K562 (cell line): ENCODE measurements at regions not wholly inside any gene's neighbourhood (a gene's known extent, or its start where the extent isn't known, plus 50 kb on each side); places are given as distances from the start of the nearest gene placed in this dataset.

ENCODE experiments used
- ATAC-seq: fragments of 200-7000 bp; cut with Tn5 transposase; 3 replicates; pipeline ENCODE4 v1.9.1; 2020; ENCODE audit warnings: moderate library complexity
- BruUV-seq: library from RNA; stranded (reverse); fragments of 400-500 nt; replicated peaks from 2 replicates; lab custom pipeline; 2021; lab: Mats Ljungman, UMichigan
- CTCF ChIA-PET: fragments of 300-600 bp; formaldehyde crosslinking; extraction: SDS; loops from one replicate; lab custom pipeline; 2021; ENCODE audit warnings: low intra/inter-chr PET ratio; lab: Yijun Ruan, JAX
- POLR2A ChIA-PET: fragments of 300-600, 350-650 bp; sonication (Branson Sonifier 250); formaldehyde crosslinking; extraction: SDS; loops from one replicate; lab custom pipeline; 2021; ENCODE audit warnings: antibody characterized with exemption, inconsistent platforms; lab: Yijun Ruan, JAX
- DNase-seq, 4 experiments: peaks; one replicate each; pipeline versions ENCODE4 v3.0.0 to v3.0.0-alpha.2; 2011 to 2018; ENCODE audit warnings: low spot score in 3 of 4, mixed read lengths in 3 of 4; ENCODE audit errors: extremely low read depth in 1 of 4
- FAIRE-seq: peaks from 2 replicates; lab custom pipeline; 2011; peaks lifted over from hg19 to GRCh38; lab: Jason Lieb, UNC
- H2AFZ ChIP-seq: 2 replicates; pipeline ENCODE4 v1.6.0; 2011; ENCODE audit warnings: low read depth, low read length, control low read depth, inconsistent platforms
- H3K27ac ChIP-seq: fragments of 200-600 bp; 3 replicates; pipeline ENCODE4 v1.8.0; 2011; ENCODE audit warnings: low read depth, mild to moderate bottlenecking, control low read depth, inconsistent platforms, low read length, moderate library complexity, mixed read lengths; ENCODE audit errors: extremely low read depth
- H3K27me3 ChIP-seq, 2 experiments: fragments of 300-600 bp in 1 of 2; 2 replicates in 1 of 2; 3 replicates in 1 of 2; pipeline versions ENCODE4 v1.6.0 to v1.8.0; 2011; ENCODE audit warnings: inconsistent platforms in 2 of 2, low read length in 2 of 2, mild to moderate bottlenecking in 1 of 2, mixed read lengths in 1 of 2, moderate library complexity in 1 of 2; ENCODE audit not compliant: control insufficient read depth in 2 of 2, insufficient read depth in 2 of 2
- H3K36me3 ChIP-seq: fragments of 300-600 bp; 3 replicates; pipeline ENCODE4 v1.8.0; 2011; ENCODE audit warnings: mild to moderate bottlenecking, low read length, inconsistent platforms; ENCODE audit not compliant: control insufficient read depth, insufficient read depth
- H3K4me1 ChIP-seq, 2 experiments: fragments of 200-600 bp in 1 of 2; replicated peaks in 1 of 2; 2 replicates in 1 of 2; 3 replicates in 1 of 2; pipeline versions ENCODE4 v1.5.1 to v1.8.0; 2011; ENCODE audit warnings: inconsistent platforms in 2 of 2, low read length in 2 of 2, mild to moderate bottlenecking in 1 of 2, mixed read lengths in 1 of 2, moderate library complexity in 1 of 2; ENCODE audit not compliant: control insufficient read depth in 2 of 2, insufficient read depth in 2 of 2
- H3K4me2 ChIP-seq: 2 replicates; pipeline ENCODE4 v1.6.1; 2011; ENCODE audit warnings: low read length, control low read depth, inconsistent platforms, mixed read lengths; ENCODE audit not compliant: insufficient read depth
- H3K4me3 ChIP-seq: fragments of 200-600 bp; sonication (generic), shearing (Covaris generic); 2 replicates; pipeline ENCODE4 v1.5.1; 2016; ENCODE audit warnings: control low read depth, inconsistent platforms
- H3K79me2 ChIP-seq: fragments of 200-600 bp; 3 replicates; pipeline ENCODE4 v1.8.0; 2011; ENCODE audit warnings: low read length, inconsistent platforms; ENCODE audit not compliant: control insufficient read depth, insufficient read depth
- H3K9ac ChIP-seq, 2 experiments: 2 replicates each; pipeline versions ENCODE4 v1.6.0 to v1.6.1; 2011; ENCODE audit warnings: low read depth in 2 of 2, low read length in 2 of 2, control low read depth in 1 of 2, inconsistent platforms in 1 of 2, mild to moderate bottlenecking in 1 of 2, mixed read lengths in 1 of 2; ENCODE audit not compliant: insufficient read depth in 1 of 2
- H3K9me1 ChIP-seq: one replicate; pipeline ENCODE4 v1.6.0; 2011; ENCODE audit warnings: inconsistent platforms, mild to moderate bottlenecking, low read length, moderate library complexity; ENCODE audit not compliant: control insufficient read depth, insufficient read depth
- H3K9me3 ChIP-seq: replicated peaks from 2 replicates; pipeline ENCODE4 v1.5.1; 2011; ENCODE audit warnings: low read depth, low read length, inconsistent platforms; ENCODE audit not compliant: control insufficient read depth, insufficient read depth
- H4K20me1 ChIP-seq: replicated peaks from 2 replicates; pipeline ENCODE4 v1.6.1; 2011; ENCODE audit warnings: low read length, inconsistent platforms, mixed read lengths; ENCODE audit not compliant: control insufficient read depth, insufficient read depth
- EWSR1 ChIP-seq: fragments of 450-650 bp; IDR thresholded peaks from 2 replicates; pipeline ENCODE4 v1.6.1; 2018; ENCODE audit warnings: borderline replicate concordance, mild to moderate bottlenecking, low read depth, moderate library complexity; ENCODE audit not compliant: partially characterized antibody
- FOXK2 ChIP-seq, 2 experiments: fragments of 450-650 bp; IDR thresholded peaks in 1 of 2; conservative IDR thresholded peaks in 1 of 2; 2 replicates each; pipeline ENCODE4 v1.6.1; 2016; ENCODE audit warnings: low read depth in 2 of 2, mild to moderate bottlenecking in 1 of 2
- GATAD2B ChIP-seq: fragments of 450-650 bp; IDR thresholded peaks from 2 replicates; pipeline ENCODE4 v1.6.1; 2017; ENCODE audit warnings: mild to moderate bottlenecking, borderline replicate concordance
- GTF2F1 ChIP-seq: IDR thresholded peaks from 2 replicates; pipeline ENCODE4 v1.6.1; 2011; ENCODE audit warnings: low read depth, low read length, improper control_type of control experiment
- KLF16 ChIP-seq: IDR thresholded peaks from 2 replicates; pipeline ENCODE4 v1.6.1; 2016; ENCODE audit warnings: antibody characterized with exemption
- MED1 ChIP-seq: sonication (generic); formaldehyde crosslinking; IDR thresholded peaks from 2 replicates; pipeline ENCODE4 v1.8.1; 2023; ENCODE audit warnings: missing genetic modification reagents, borderline replicate concordance
- MIER1 ChIP-seq: fragments of 450-650 bp; IDR thresholded peaks from 2 replicates; pipeline ENCODE4 v1.6.1; 2016; ENCODE audit warnings: antibody characterized with exemption, mild to moderate bottlenecking, low read depth
- NR2F6 ChIP-seq: fragments of 450-650 bp; formaldehyde crosslinking; IDR thresholded peaks from 2 replicates; pipeline ENCODE4 v1.4.0; 2020; ENCODE audit warnings: mild to moderate bottlenecking
- SRF ChIP-seq, 2 experiments: fragments of 250-450, 450-650 bp in 1 of 2; sonication (Bioruptor Pico) in 1 of 2; sonication (generic) in 1 of 2; formaldehyde crosslinking; IDR thresholded peaks; 2 replicates each; pipeline versions ENCODE4 v1.5.0 to v1.5.1; 2020 to 2022; ENCODE audit warnings: mild to moderate bottlenecking in 1 of 2, missing genetic modification reagents in 1 of 2
- TCFL5 ChIP-seq: fragments of 250-450 bp; sonication (Bioruptor Pico); conservative IDR thresholded peaks from 2 replicates; pipeline ENCODE4 v1.6.1; 2021; ENCODE audit warnings: mild to moderate bottlenecking, moderate library complexity, matching md5 sums
- TRIM28 ChIP-seq: fragments of 450-650 bp; IDR thresholded peaks from 2 replicates; pipeline ENCODE4 v1.6.1; 2017
- ZNF124 ChIP-seq: sonication (generic); formaldehyde crosslinking; IDR thresholded peaks from 2 replicates; pipeline ENCODE4 v1.8.1; 2022; ENCODE audit warnings: missing genetic modification reagents
- ZNF436 ChIP-seq: fragments of 250-450, 450-650 bp; sonication (Bioruptor Pico); formaldehyde crosslinking; IDR thresholded peaks from 2 replicates; pipeline ENCODE4 v1.7.0; 2020; ENCODE audit warnings: mild to moderate bottlenecking
- ZNF507 ChIP-seq: conservative IDR thresholded peaks from 2 replicates; pipeline ENCODE4 v1.6.1; 2017; ENCODE audit warnings: missing genetic modification characterization, missing compliant biosample characterization
- ZNF75A ChIP-seq: fragments of 450-650 bp; formaldehyde crosslinking; IDR thresholded peaks from 2 replicates; pipeline ENCODE4 v1.4.0; 2020; ENCODE audit warnings: mild to moderate bottlenecking
- WGBS: fragments of 100-300 bp; shearing (Covaris generic); methylation state at CpG from one replicate; pipeline ENCODE4 v1.1.6; 2016; ENCODE audit warnings: low coverage, mixed read lengths; ENCODE audit not compliant: insufficient coverage; ENCODE audit errors: missing lambda C conversion rate; 5-methylcytosine and 5-hydroxymethylcytosine counted together
- in situ Hi-C: fragments of 300-500 bp; cut with MboI; formaldehyde crosslinking; loops from 4 replicates; pipeline ENCODE4 v1.15.0; 2018; ENCODE audit warnings: inconsistent platforms, mixed read lengths
- intact Hi-C: fragments of 100-400 bp; cut with micrococcal nuclease; formaldehyde crosslinking; loops from 2 replicates; pipeline ENCODE4 v1.14.2; 2022
- TF ChIP-seq, protein P1 (sequence below): sonication (generic); formaldehyde crosslinking; IDR thresholded peaks from 2 replicates; pipeline ENCODE4 v1.8.0; 2022; ENCODE audit warnings: mild to moderate bottlenecking, missing genetic modification reagents, borderline replicate concordance
- TF ChIP-seq, protein P2 (sequence below): IDR thresholded peaks from 2 replicates; pipeline ENCODE4 v1.6.1; 2012; ENCODE audit warnings: low read depth, low read length, improper control_type of control experiment, borderline replicate concordance
- TF ChIP-seq, protein P3 (sequence below): sonication (generic); formaldehyde crosslinking; IDR thresholded peaks from 2 replicates; pipeline ENCODE4 v1.8.0; 2022; ENCODE audit warnings: mild to moderate bottlenecking, missing genetic modification reagents

DNA sequence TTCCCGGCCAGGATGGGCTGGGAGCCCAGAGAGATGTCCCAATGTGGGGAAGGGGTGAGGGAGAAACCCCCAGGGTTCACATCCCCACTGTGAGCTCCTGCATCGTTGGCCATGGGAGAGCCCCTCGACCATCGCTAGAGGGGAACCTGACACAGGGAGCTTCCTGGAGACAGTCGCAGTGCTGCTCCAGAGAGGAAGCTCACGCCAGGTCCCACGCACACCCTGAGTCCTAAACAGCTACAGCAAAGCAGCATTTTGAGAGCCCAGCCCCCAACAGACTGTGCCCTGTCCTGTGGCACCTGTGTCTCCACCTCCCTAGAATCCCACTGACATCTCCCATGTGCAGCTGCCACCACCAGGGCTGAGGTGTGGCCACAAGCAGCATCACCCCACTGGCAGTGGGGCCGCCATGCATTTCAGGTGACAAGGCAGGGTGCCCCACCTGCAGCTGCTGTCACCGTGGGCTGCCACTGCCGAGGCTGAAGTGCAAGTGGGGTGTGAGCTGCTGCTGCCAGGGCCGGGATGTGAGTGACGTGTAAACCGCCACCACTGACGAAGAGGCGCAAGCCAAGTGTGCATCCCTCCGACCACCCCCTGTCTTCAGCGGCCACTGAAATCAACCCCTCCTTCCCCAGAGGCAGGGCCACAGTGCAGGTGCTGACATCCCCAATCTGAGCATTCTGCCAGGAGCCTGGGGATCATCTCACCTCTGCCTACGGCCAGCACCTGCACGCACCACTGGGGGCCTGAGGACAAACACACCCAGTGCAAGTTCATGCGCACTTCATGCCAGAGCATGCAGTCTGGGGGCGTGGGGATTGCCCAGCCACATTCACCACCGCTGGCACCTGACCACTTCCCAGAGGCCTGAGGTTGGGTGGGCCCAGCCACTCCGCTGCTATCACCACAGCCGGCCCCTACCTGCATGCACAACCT is 467.7 kb upstream of the SALL3 start:
- no peak overlapping the region for H3K9ac ChIP-seq
- H3K4me1 ChIP-seq: no peaks in the 10 kb centered on the region
- intact Hi-C loops: no loop called here
- BruUV-seq: no TSS peak
- POLR2A ChIA-PET: no interaction called here
- H4K20me1 ChIP-seq: no peaks in the 10 kb centered on the region
- H3K9me3 ChIP-seq: no peaks in the 10 kb centered on the region
- CTCF ChIA-PET: no interaction called here
- H3K9me1 ChIP-seq: no peaks in the 10 kb centered on the region
- in situ Hi-C loops: no loop called here
- H3K4me2 ChIP-seq: no peak overlapping the region
- peaks cover 0 to 9% of the 10 kb centered on the region in 2 experiments; a peak in 2 of 5 replicates for H3K27me3 ChIP-seq
- H2AFZ ChIP-seq: no peak overlapping the region
- H3K79me2 ChIP-seq: no peaks in the 10 kb centered on the region
- no peaks in the 10 kb centered on the region for H3K36me3 ChIP-seq
- FAIRE-seq (no peak), ATAC-seq (no peak), DNase-seq (no peak)
- 2% methylated on average over 23 of the region's 24 CpGs for WGBS
- H3K4me3 ChIP-seq: no peak overlapping the region
- H3K27ac ChIP-seq: no peak overlapping the region
- TF ChIP-seq EWSR1 (no peak), GATAD2B (no peak), SRF (CRISPR knock-in tag; IDR thresholded peaks at IDR 0.05) (no peak), ZNF124 (CRISPR knock-in tag) (no peak), ZNF75A (no peak), NR2F6 (CRISPR knock-in tag) (no peak), ZNF436 (CRISPR knock-in tag) (no peak), FOXK2 (conservative IDR thresholded peaks at IDR 0.05 in 1 of 2, IDR thresholded peaks at IDR 0.05 in 1 of 2; ENCODE audit: low read depth in 2 of 2) (no peak), GTF2F1 (no peak), ZNF507 (tag) (no peak), MIER1 (no peak), KLF16 (no peak), MED1 (CRISPR knock-in tag) (no peak), TRIM28 (no peak), TCFL5 (no peak)
- TF ChIP-seq, protein P1, sequence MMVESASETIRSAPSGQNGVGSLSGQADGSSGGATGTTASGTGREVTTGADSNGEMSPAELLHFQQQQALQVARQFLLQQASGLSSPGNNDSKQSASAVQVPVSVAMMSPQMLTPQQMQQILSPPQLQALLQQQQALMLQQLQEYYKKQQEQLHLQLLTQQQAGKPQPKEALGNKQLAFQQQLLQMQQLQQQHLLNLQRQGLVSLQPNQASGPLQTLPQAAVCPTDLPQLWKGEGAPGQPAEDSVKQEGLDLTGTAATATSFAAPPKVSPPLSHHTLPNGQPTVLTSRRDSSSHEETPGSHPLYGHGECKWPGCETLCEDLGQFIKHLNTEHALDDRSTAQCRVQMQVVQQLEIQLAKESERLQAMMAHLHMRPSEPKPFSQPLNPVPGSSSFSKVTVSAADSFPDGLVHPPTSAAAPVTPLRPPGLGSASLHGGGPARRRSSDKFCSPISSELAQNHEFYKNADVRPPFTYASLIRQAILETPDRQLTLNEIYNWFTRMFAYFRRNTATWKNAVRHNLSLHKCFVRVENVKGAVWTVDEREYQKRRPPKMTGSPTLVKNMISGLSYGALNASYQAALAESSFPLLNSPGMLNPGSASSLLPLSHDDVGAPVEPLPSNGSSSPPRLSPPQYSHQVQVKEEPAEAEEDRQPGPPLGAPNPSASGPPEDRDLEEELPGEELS (CRISPR knock-in tag): no peak
- TF ChIP-seq, protein P2, sequence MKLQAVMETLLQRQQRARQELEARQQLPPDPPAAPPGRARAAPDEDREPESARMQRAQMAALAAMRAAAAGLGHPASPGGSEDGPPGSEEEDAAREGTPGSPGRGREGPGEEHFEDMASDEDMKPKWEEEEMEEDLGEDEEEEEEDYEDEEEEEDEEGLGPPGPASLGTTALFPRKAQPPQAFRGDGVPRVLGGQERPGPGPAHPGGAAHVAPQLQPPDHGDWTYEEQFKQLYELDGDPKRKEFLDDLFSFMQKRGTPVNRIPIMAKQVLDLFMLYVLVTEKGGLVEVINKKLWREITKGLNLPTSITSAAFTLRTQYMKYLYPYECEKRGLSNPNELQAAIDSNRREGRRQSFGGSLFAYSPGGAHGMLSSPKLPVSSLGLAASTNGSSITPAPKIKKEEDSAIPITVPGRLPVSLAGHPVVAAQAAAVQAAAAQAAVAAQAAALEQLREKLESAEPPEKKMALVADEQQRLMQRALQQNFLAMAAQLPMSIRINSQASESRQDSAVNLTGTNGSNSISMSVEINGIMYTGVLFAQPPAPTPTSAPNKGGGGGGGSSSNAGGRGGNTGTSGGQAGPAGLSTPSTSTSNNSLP: no peak
- TF ChIP-seq, protein P3, sequence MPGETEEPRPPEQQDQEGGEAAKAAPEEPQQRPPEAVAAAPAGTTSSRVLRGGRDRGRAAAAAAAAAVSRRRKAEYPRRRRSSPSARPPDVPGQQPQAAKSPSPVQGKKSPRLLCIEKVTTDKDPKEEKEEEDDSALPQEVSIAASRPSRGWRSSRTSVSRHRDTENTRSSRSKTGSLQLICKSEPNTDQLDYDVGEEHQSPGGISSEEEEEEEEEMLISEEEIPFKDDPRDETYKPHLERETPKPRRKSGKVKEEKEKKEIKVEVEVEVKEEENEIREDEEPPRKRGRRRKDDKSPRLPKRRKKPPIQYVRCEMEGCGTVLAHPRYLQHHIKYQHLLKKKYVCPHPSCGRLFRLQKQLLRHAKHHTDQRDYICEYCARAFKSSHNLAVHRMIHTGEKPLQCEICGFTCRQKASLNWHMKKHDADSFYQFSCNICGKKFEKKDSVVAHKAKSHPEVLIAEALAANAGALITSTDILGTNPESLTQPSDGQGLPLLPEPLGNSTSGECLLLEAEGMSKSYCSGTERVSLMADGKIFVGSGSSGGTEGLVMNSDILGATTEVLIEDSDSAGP (CRISPR knock-in tag): no peak
